CD8-positive, alpha-beta memory T cell (primary cell): ENCODE measurements at regions not wholly inside any gene's neighbourhood (a gene's known extent, or its start where the extent isn't known, plus 50 kb on each side); places are given as distances from the start of the nearest gene placed in this dataset.

Source experiments
- CTCF ChIA-PET: fragments of 350-600 bp; sonication (Branson Sonifier 250); formaldehyde crosslinking; loops from one replicate; lab custom pipeline; 2021; ENCODE audit warnings: antibody characterized with exemption; lab: Charles Lee
- POLR2A ChIA-PET: fragments of 350-600 bp; sonication (Branson Sonifier 250); formaldehyde crosslinking; loops from one replicate; lab custom pipeline; 2021; ENCODE audit warnings: antibody characterized with exemption; lab: Charles Lee
- DNase-seq, 5 donors: peaks; one replicate each; pipeline versions ENCODE4 v3.0.0 to v3.0.0-alpha.2; 2020 to 2022; ENCODE audit warnings: mixed read lengths in 1 of 5
- H3K27ac ChIP-seq: one replicate; pipeline ENCODE4 v1.7.0; 2013; ENCODE audit warnings: low read depth, mild to moderate bottlenecking, low read length, moderate library complexity
- H3K27me3 ChIP-seq: 2 replicates; pipeline ENCODE4 v1.7.0; 2013; ENCODE audit warnings: low read length, mild to moderate bottlenecking; ENCODE audit not compliant: insufficient read depth, poor library complexity, severe bottlenecking
- H3K36me3 ChIP-seq: 2 replicates; pipeline ENCODE4 v1.7.0; 2013; ENCODE audit warnings: mild to moderate bottlenecking, low read length, moderate library complexity; ENCODE audit not compliant: insufficient read depth
- H3K4me1 ChIP-seq: 2 replicates; pipeline ENCODE4 v1.7.0; 2013; ENCODE audit warnings: mild to moderate bottlenecking, low read length, moderate library complexity; ENCODE audit not compliant: insufficient read depth
- H3K4me3 ChIP-seq: 2 replicates; pipeline ENCODE4 v1.7.0; 2013; ENCODE audit warnings: mild to moderate bottlenecking, low read length
- H3K9me3 ChIP-seq: 2 replicates; pipeline ENCODE4 v1.7.0; 2013; ENCODE audit warnings: mild to moderate bottlenecking, low read length
- H3K27ac Mint-ChIP-seq, 8 donors: one replicate each; pipeline ENCODE4 v1.8.0; 2020 to 2021; ENCODE audit warnings: mixed read lengths in 8 of 8, mild to moderate bottlenecking in 6 of 8, inconsistent platforms in 3 of 8, moderate library complexity in 3 of 8
- H3K27me3 Mint-ChIP-seq, 2 donors: one replicate each; pipeline ENCODE4 v1.8.0; 2020 to 2021; ENCODE audit warnings: mixed read lengths in 2 of 2, mild to moderate bottlenecking in 1 of 2, moderate library complexity in 1 of 2
- H3K36me3 Mint-ChIP-seq, 3 donors: one replicate each; pipeline ENCODE4 v1.8.0; 2020 to 2021; ENCODE audit warnings: mixed read lengths in 3 of 3, inconsistent platforms in 1 of 3, mild to moderate bottlenecking in 1 of 3
- H3K4me1 Mint-ChIP-seq, 3 donors: one replicate each; pipeline ENCODE4 v1.8.0; 2020 to 2021; ENCODE audit warnings: mixed read lengths in 3 of 3, inconsistent platforms in 1 of 3, mild to moderate bottlenecking in 1 of 3
- H3K4me3 Mint-ChIP-seq, 7 donors: one replicate each; pipeline ENCODE4 v1.8.0; 2020 to 2021; ENCODE audit warnings: mixed read lengths in 7 of 7, mild to moderate bottlenecking in 6 of 7, moderate library complexity in 4 of 7, inconsistent platforms in 2 of 7
- H3K9me3 Mint-ChIP-seq, 5 donors: one replicate each; pipeline ENCODE4 v1.8.0; 2020 to 2022; ENCODE audit warnings: mixed read lengths in 5 of 5, mild to moderate bottlenecking in 3 of 5, moderate library complexity in 2 of 5, inconsistent platforms in 1 of 5

- H3K36me3 Mint-ChIP-seq: no peaks in the 10 kb centered on the region
- no peaks in the 10 kb centered on the region for H3K9me3 Mint-ChIP-seq
- peak overlapping the region in 1 of 8 donors; percentile 54 for H3K27ac Mint-ChIP-seq
- H3K9me3 ChIP-seq: no peaks in the 10 kb centered on the region
- CTCF ChIA-PET: no interaction called here
- H3K27me3 Mint-ChIP-seq: no peaks in the 10 kb centered on the region
- POLR2A ChIA-PET: no interaction called here
- H3K4me3 Mint-ChIP-seq: no peak overlapping the region
- H3K4me3 ChIP-seq: no peak overlapping the region
- no peaks in the 10 kb centered on the region for H3K4me1 Mint-ChIP-seq
- H3K36me3 ChIP-seq: no peaks in the 10 kb centered on the region
- H3K27me3 ChIP-seq: no peaks in the 10 kb centered on the region
- H3K27ac ChIP-seq: no peak overlapping the region
- DNase-seq: no peak
- H3K4me1 ChIP-seq: no peaks in the 10 kb centered on the region
Observed at GRCh38 chr14:22475381-22475780, 113.6 kb downstream of the DAD1 start.

- POLR2A ChIA-PET: no interaction called here
- no peak overlapping the region for H3K27ac ChIP-seq
- Mint-ChIP-seq H3K9me3 (no peaks in the 10 kb centered on the region), H3K27ac (no peak overlapping the region), H3K4me3 (no peak overlapping the region), H3K36me3 (no peaks in the 10 kb centered on the region), H3K4me1 (no peaks in the 10 kb centered on the region), H3K27me3 (no peaks in the 10 kb centered on the region)
- H3K36me3 ChIP-seq: no peaks in the 10 kb centered on the region
- no peak overlapping the region for H3K4me3 ChIP-seq
- H3K4me1 ChIP-seq: no peaks in the 10 kb centered on the region
- no peak for DNase-seq
- H3K27me3 ChIP-seq: no peaks in the 10 kb centered on the region
- H3K9me3 ChIP-seq: no peaks in the 10 kb centered on the region
- CTCF ChIA-PET: no interaction called here
Observed at GRCh38 chr14:22474730-22475351, 114.2 kb downstream of the DAD1 start.

- DNase-seq: no peak
- no peaks in the 10 kb centered on the region for H3K9me3 ChIP-seq
- H3K9me3 Mint-ChIP-seq: no peaks in the 10 kb centered on the region
- H3K27me3 Mint-ChIP-seq: no peaks in the 10 kb centered on the region
- H3K4me1 ChIP-seq: no peaks in the 10 kb centered on the region
- no peaks in the 10 kb centered on the region for H3K27me3 ChIP-seq
- H3K4me1 Mint-ChIP-seq: no peaks in the 10 kb centered on the region
- H3K27ac ChIP-seq: no peak overlapping the region
- ChIA-PET CTCF (no interaction called here), POLR2A (no interaction called here)
- no peaks in the 10 kb centered on the region for H3K36me3 ChIP-seq
- no peak overlapping the region for H3K4me3 ChIP-seq
- H3K4me3 Mint-ChIP-seq: no peak overlapping the region
- no peak overlapping the region for H3K27ac Mint-ChIP-seq
- H3K36me3 Mint-ChIP-seq: no peaks in the 10 kb centered on the region
Observed at GRCh38 chr14:22472935-22473854, 115.8 kb downstream of the DAD1 start.

- H3K27me3 ChIP-seq: no peaks in the 10 kb centered on the region
- no peaks in the 10 kb centered on the region for H3K27me3 Mint-ChIP-seq
- POLR2A ChIA-PET: no interaction called here
Observed at GRCh38 chr14:22472466-22472865, 116.6 kb downstream of the DAD1 start.

GRCh38 chr14:22471545-22472121 is 117.4 kb downstream of the DAD1 start:
- H3K4me3 Mint-ChIP-seq: no peak overlapping the region
- H3K4me1 ChIP-seq: no peaks in the 10 kb centered on the region
- no peaks in the 10 kb centered on the region for H3K9me3 Mint-ChIP-seq
- no peak overlapping the region for H3K27ac ChIP-seq
- no peak overlapping the region for H3K4me3 ChIP-seq
- no peaks in the 10 kb centered on the region for H3K4me1 Mint-ChIP-seq
- no peaks in the 10 kb centered on the region for H3K36me3 ChIP-seq
- ChIA-PET POLR2A (no interaction called here), CTCF (no interaction called here)
- no peak overlapping the region for H3K27ac Mint-ChIP-seq
- H3K9me3 ChIP-seq: no peaks in the 10 kb centered on the region
- H3K36me3 Mint-ChIP-seq: no peaks in the 10 kb centered on the region
- no peaks in the 10 kb centered on the region for H3K27me3 Mint-ChIP-seq
- no peaks in the 10 kb centered on the region for H3K27me3 ChIP-seq
- no peak for DNase-seq

More at GRCh38 chr14:22472466-22472865, 116.6 kb downstream of the DAD1 start:
- Histone ChIP-seq H3K9me3 (no peaks in the 10 kb centered on the region), H3K4me3 (no peak overlapping the region), H3K36me3 (no peaks in the 10 kb centered on the region), H3K27ac (no peak overlapping the region), H3K4me1 (no peaks in the 10 kb centered on the region)
- no peak for DNase-seq
- H3K4me3 Mint-ChIP-seq: no peak overlapping the region
- no peak overlapping the region for H3K27ac Mint-ChIP-seq
- no peaks in the 10 kb centered on the region for H3K36me3 Mint-ChIP-seq
- CTCF ChIA-PET: no interaction called here
- H3K4me1 Mint-ChIP-seq: no peaks in the 10 kb centered on the region
- no peaks in the 10 kb centered on the region for H3K9me3 Mint-ChIP-seq

GRCh38 chr14:22469538-22470303 is 119.3 kb downstream of the DAD1 start:
- no peaks in the 10 kb centered on the region for H3K27me3 Mint-ChIP-seq

GRCh38 chr14:22468830-22469229 is 120.2 kb downstream of the DAD1 start:
- no peak for DNase-seq
- no peaks in the 10 kb centered on the region for H3K27me3 ChIP-seq
- no peak overlapping the region for H3K27ac Mint-ChIP-seq
- H3K36me3 Mint-ChIP-seq: no peaks in the 10 kb centered on the region
- H3K4me3 Mint-ChIP-seq: no peak overlapping the region
- H3K4me1 ChIP-seq: no peaks in the 10 kb centered on the region
- H3K9me3 ChIP-seq: no peaks in the 10 kb centered on the region
- POLR2A ChIA-PET: no interaction called here
- H3K27ac ChIP-seq: no peak overlapping the region
- H3K4me1 Mint-ChIP-seq: no peaks in the 10 kb centered on the region
- H3K4me3 ChIP-seq: no peak overlapping the region
- no peaks in the 10 kb centered on the region for H3K27me3 Mint-ChIP-seq
- H3K36me3 ChIP-seq: no peaks in the 10 kb centered on the region
- no peaks in the 10 kb centered on the region for H3K9me3 Mint-ChIP-seq
- CTCF ChIA-PET: no interaction called here

More at GRCh38 chr14:22469538-22470303, 119.3 kb downstream of the DAD1 start:
- Mint-ChIP-seq H3K36me3 (no peaks in the 10 kb centered on the region), H3K4me1 (no peaks in the 10 kb centered on the region), H3K27ac (no peak overlapping the region), H3K4me3 (peak overlapping the region in 3 of 7 donors; percentile 27 to 48 (median 37)), H3K9me3 (no peaks in the 10 kb centered on the region)
- no peaks in the 10 kb centered on the region for H3K27me3 ChIP-seq
- no peak for DNase-seq
- H3K27ac ChIP-seq: no peak overlapping the region
- CTCF ChIA-PET: no interaction called here
- no peak overlapping the region for H3K4me3 ChIP-seq
- no peaks in the 10 kb centered on the region for H3K4me1 ChIP-seq
- POLR2A ChIA-PET: no interaction called here
- H3K36me3 ChIP-seq: no peaks in the 10 kb centered on the region
- H3K9me3 ChIP-seq: no peaks in the 10 kb centered on the region

GRCh38 chr14:22466491-22466890 is 122.5 kb downstream of the DAD1 start:
- Mint-ChIP-seq H3K9me3 (no peaks in the 10 kb centered on the region), H3K27ac (no peak overlapping the region), H3K4me1 (no peaks in the 10 kb centered on the region), H3K4me3 (no peak overlapping the region), H3K27me3 (no peaks in the 10 kb centered on the region), H3K36me3 (no peaks in the 10 kb centered on the region)
- H3K4me3 ChIP-seq: no peak overlapping the region
- H3K36me3 ChIP-seq: no peaks in the 10 kb centered on the region
- no peaks in the 10 kb centered on the region for H3K9me3 ChIP-seq
- no peak for DNase-seq
- H3K27me3 ChIP-seq: no peaks in the 10 kb centered on the region
- no peak overlapping the region for H3K27ac ChIP-seq
- POLR2A ChIA-PET: no interaction called here
- CTCF ChIA-PET: no interaction called here
- no peaks in the 10 kb centered on the region for H3K4me1 ChIP-seq
